ENCODE measurements at regions not wholly inside any gene's neighbourhood (a gene's known extent, or its start where the extent isn't known, plus 50 kb on each side); places are given as distances from the start of the nearest gene placed in this dataset.

- TF ChIP-seq MAX (IDR thresholded peaks at IDR 0.05; ENCODE audit: low read depth) (no peak), CTCF (IDR thresholded peaks at IDR 0.05) (no peak)
Observed at GRCh38 chr2:113822087-113822815, 65.8 kb upstream of the SLC35F5 start.
